ENCODE measurements at regions not wholly inside any gene's neighbourhood (a gene's known extent, or its start where the extent isn't known, plus 50 kb on each side); places are given as distances from the start of the nearest gene placed in this dataset.
"Not testable (repeated sequence)": the region's sequence is repeated elsewhere in the genome, so short reads cannot be mapped to it uniquely, and the experiment has no call there.

DNA sequence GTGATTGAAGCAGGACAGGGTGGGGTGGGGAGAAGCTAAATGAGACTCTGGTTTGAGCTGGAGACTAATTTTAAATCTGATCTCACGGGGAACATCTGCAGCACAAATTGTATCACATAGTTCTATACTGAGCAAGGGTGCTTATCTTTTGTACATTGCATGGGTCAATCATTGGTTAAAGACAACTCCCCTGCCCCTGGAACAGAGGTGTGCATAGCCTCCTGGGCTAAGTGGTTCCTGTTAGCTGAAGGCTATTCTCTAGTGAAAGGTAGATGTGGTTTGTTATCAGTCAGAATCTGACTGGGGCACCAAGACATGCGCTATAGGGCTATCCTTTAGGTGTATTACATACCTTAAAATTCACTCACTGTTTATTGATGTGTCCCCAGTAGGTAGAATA lies 103.9 kb upstream of the KITLG start:
- Histone ChIP-seq H3K27ac (no peak overlapping the region), H3K27me3 (replicated peaks; ENCODE audit: insufficient read depth) (no peaks in the 10 kb centered on the region), H3K9me3 (peaks cover 4% of the 10 kb centered on the region), H3K4me1 (ENCODE audit: control insufficient read depth in 1 of 2, low read depth in 2 of 2) (no peaks in the 10 kb centered on the region), H3K36me3 (no peaks in the 10 kb centered on the region), H3K4me3 (no peak overlapping the region)
- TF ChIP-seq, protein P1, sequence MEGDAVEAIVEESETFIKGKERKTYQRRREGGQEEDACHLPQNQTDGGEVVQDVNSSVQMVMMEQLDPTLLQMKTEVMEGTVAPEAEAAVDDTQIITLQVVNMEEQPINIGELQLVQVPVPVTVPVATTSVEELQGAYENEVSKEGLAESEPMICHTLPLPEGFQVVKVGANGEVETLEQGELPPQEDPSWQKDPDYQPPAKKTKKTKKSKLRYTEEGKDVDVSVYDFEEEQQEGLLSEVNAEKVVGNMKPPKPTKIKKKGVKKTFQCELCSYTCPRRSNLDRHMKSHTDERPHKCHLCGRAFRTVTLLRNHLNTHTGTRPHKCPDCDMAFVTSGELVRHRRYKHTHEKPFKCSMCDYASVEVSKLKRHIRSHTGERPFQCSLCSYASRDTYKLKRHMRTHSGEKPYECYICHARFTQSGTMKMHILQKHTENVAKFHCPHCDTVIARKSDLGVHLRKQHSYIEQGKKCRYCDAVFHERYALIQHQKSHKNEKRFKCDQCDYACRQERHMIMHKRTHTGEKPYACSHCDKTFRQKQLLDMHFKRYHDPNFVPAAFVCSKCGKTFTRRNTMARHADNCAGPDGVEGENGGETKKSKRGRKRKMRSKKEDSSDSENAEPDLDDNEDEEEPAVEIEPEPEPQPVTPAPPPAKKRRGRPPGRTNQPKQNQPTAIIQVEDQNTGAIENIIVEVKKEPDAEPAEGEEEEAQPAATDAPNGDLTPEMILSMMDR (IDR thresholded peaks at IDR 0.05) = no peak
- DNase-seq (ENCODE audit: low spot score) (no peak), ATAC-seq (ENCODE audit: insufficient number of reproducible peaks, low FRiP score, low read depth) (no peak)

- ATAC-seq (ENCODE audit: insufficient number of reproducible peaks, low FRiP score, low read depth) (no peak), DNase-seq (ENCODE audit: low spot score) (no peak)
- Histone ChIP-seq H3K36me3 (no peaks in the 10 kb centered on the region), H3K9me3 (peaks cover 4% of the 10 kb centered on the region), H3K27ac (no peak overlapping the region), H3K27me3 (replicated peaks; ENCODE audit: insufficient read depth) (no peaks in the 10 kb centered on the region), H3K4me3 (no peak overlapping the region), H3K4me1 (ENCODE audit: control insufficient read depth in 1 of 2, low read depth in 2 of 2) (no peaks in the 10 kb centered on the region)
- TF ChIP-seq, protein P1 (IDR thresholded peaks at IDR 0.05) = no peak
Measured at GRCh38 chr12:88683628-88684027, 103.4 kb upstream of the KITLG start.

GRCh38 chr12:88681271-88681670 lies 101.0 kb upstream of the KITLG start:
- TF ChIP-seq, protein P1 (IDR thresholded peaks at IDR 0.05) = no peak
- Histone ChIP-seq H3K27ac (no peak overlapping the region), H3K27me3 (replicated peaks; ENCODE audit: insufficient read depth) (no peaks in the 10 kb centered on the region), H3K4me3 (no peak overlapping the region), H3K4me1 (ENCODE audit: control insufficient read depth in 1 of 2, low read depth in 2 of 2) (no peaks in the 10 kb centered on the region), H3K36me3 (no peaks in the 10 kb centered on the region), H3K9me3 (no peaks in the 10 kb centered on the region)
- ATAC-seq (ENCODE audit: insufficient number of reproducible peaks, low FRiP score, low read depth) (no peak), DNase-seq (ENCODE audit: low spot score) (no peak)

DNA sequence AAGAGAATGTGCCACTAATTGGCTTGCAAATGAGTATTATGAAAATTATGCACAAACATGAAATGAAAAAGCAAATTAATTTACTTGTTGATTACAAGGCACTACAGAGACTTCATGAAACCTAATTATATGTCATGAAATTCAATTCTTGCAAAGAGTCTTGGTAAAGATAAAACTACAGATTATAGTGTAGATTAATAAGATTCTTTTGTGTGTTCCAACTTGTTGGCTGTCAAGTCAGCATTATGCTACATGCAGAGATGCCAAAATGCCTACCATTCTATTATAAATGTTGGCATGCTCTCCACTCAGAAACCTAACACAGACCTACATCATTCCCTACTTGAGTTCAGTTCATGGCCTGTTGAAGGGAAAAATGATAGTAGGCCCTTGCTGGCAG lies 97.2 kb upstream of the KITLG start:
- TF ChIP-seq, protein P1 (IDR thresholded peaks at IDR 0.05) = no peak
- Histone ChIP-seq H3K9me3 (no peaks in the 10 kb centered on the region), H3K27ac (no peak overlapping the region), H3K36me3 (no peaks in the 10 kb centered on the region), H3K4me3 (no peak overlapping the region), H3K27me3 (replicated peaks; ENCODE audit: insufficient read depth) (no peaks in the 10 kb centered on the region), H3K4me1 (ENCODE audit: control insufficient read depth in 1 of 2, low read depth in 2 of 2) (no peaks in the 10 kb centered on the region)
- no peak for ATAC-seq (ENCODE audit: insufficient number of reproducible peaks, low FRiP score, low read depth)
- no peak for DNase-seq (ENCODE audit: low spot score)

DNA sequence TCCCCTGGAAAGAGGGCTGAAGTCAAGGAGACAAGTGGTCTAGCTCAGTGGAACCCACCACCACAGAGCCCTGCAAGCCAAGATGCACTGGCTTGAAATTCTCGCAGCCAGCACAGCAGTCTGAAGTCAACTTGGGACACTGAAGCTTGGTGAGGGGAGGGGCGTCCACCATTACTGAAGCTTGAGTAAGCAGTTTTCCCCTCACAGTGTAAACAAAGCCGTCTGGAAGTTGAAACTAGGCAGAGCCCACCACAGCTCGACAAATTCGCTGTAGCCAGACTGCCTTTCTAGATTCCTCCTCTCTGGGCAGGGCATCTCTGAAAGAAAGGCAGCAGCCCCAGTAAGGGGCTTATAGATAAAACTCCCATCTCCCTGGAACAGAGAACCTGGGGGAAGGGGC lies 87.3 kb upstream of the KITLG start:
- not testable (repeated sequence) for H3K27ac ChIP-seq; H3K9me3 ChIP-seq; H3K36me3 ChIP-seq; H3K27me3 ChIP-seq (replicated peaks; ENCODE audit: insufficient read depth); H3K4me3 ChIP-seq; DNase-seq (ENCODE audit: low spot score); H3K4me1 ChIP-seq (ENCODE audit: control insufficient read depth in 1 of 2, low read depth in 2 of 2); ATAC-seq (ENCODE audit: insufficient number of reproducible peaks, low FRiP score, low read depth)

DNA sequence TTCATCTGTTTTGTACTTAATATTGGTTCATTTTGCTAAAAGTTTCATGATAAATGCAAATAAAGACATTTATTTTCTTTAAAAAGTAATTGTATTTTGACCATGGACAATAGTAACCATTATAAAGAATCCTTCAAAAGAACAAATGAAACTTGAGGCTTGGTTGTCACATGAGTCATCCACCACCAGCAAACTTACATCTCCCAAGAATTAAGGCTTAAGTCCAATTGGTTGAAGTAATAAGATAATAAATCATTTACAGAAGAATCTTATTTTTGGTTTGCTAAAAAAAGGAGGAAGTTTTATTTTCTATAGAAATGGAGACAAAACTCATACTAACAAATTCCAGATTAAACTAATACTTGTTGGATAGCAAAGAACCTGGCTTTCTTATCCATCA lies 84.8 kb upstream of the KITLG start:
- Histone ChIP-seq H3K4me3 (no peak overlapping the region), H3K36me3 (no peaks in the 10 kb centered on the region), H3K9me3 (no peaks in the 10 kb centered on the region), H3K27ac (no peak overlapping the region), H3K4me1 (ENCODE audit: control insufficient read depth in 1 of 2, low read depth in 2 of 2) (no peaks in the 10 kb centered on the region), H3K27me3 (replicated peaks; ENCODE audit: insufficient read depth) (no peaks in the 10 kb centered on the region)
- TF ChIP-seq, protein P1 (IDR thresholded peaks at IDR 0.05) = no peak
- no peak for DNase-seq (ENCODE audit: low spot score)
- ATAC-seq (ENCODE audit: insufficient number of reproducible peaks, low FRiP score, low read depth) = no peak

Data from thoracic aorta (tissue), 2 donors.